H9 (cell line): ENCODE measurements at regions not wholly inside any gene's neighbourhood (a gene's known extent, or its start where the extent isn't known, plus 50 kb on each side); places are given as distances from the start of the nearest gene placed in this dataset.

Source experiments
- DNase-seq: peaks from one replicate; pipeline ENCODE4 v3.0.0-alpha.2; 2017
- H2AFZ ChIP-seq: one replicate; pipeline ENCODE4 v1.6.1; 2013; ENCODE audit warnings: mild to moderate bottlenecking, low read length, control low read depth, moderate library complexity
- H2AK5ac ChIP-seq: 2 replicates; pipeline ENCODE4 v1.6.1; 2013; ENCODE audit warnings: low read length, control low read depth, mixed read lengths; ENCODE audit not compliant: insufficient read length
- H2BK120ac ChIP-seq: one replicate; pipeline ENCODE4 v1.6.1; 2013; ENCODE audit warnings: low read depth, mild to moderate bottlenecking, low read length, control low read depth, inconsistent platforms; ENCODE audit not compliant: poor library complexity, severe bottlenecking
- H2BK12ac ChIP-seq: 2 replicates; pipeline ENCODE4 v1.6.1; 2013; ENCODE audit warnings: low read length, control low read depth, mixed read lengths, low read depth; ENCODE audit not compliant: insufficient read length
- H2BK15ac ChIP-seq: 2 replicates; pipeline ENCODE4 v1.6.1; 2013; ENCODE audit warnings: low read depth, low read length, control low read depth
- H2BK20ac ChIP-seq: one replicate; pipeline ENCODE4 v1.6.1; 2013; ENCODE audit warnings: low read depth, mild to moderate bottlenecking, low read length, control low read depth, inconsistent platforms; ENCODE audit not compliant: poor library complexity, severe bottlenecking
- H2BK5ac ChIP-seq: 2 replicates; pipeline ENCODE4 v1.6.1; 2013; ENCODE audit warnings: low read length, control low read depth, mixed read lengths; ENCODE audit not compliant: insufficient read length
- H3K14ac ChIP-seq: 2 replicates; pipeline ENCODE4 v1.6.1; 2013; ENCODE audit warnings: low read length, control low read depth; ENCODE audit not compliant: insufficient read depth
- H3K18ac ChIP-seq: 2 replicates; pipeline ENCODE4 v1.6.1; 2013; ENCODE audit warnings: low read depth, mild to moderate bottlenecking, mixed read lengths, low read length, control low read depth; ENCODE audit not compliant: insufficient read length
- H3K23ac ChIP-seq: 2 replicates; pipeline ENCODE4 v1.6.1; 2013; ENCODE audit warnings: low read length, control low read depth, mixed read lengths, low read depth; ENCODE audit not compliant: insufficient read length
- H3K23me2 ChIP-seq: 2 replicates; pipeline ENCODE4 v1.6.1; 2013; ENCODE audit warnings: low read depth, mild to moderate bottlenecking, mixed read lengths, low read length, control low read depth; ENCODE audit not compliant: insufficient read length, poor library complexity, severe bottlenecking
- H3K27ac ChIP-seq: 2 replicates; pipeline ENCODE4 v1.5.1; 2013; ENCODE audit warnings: low read length, control low read depth, mixed read lengths, low read depth; ENCODE audit not compliant: insufficient read length
- H3K27me3 ChIP-seq: 2 replicates; pipeline ENCODE4 v1.6.1; 2013; ENCODE audit warnings: low read length, control low read depth, inconsistent platforms; ENCODE audit not compliant: insufficient read depth
- H3K4ac ChIP-seq: 2 replicates; pipeline ENCODE4 v1.6.1; 2013; ENCODE audit warnings: low read depth, mild to moderate bottlenecking, control low read depth, inconsistent platforms, low read length, moderate library complexity
- H3K4me1 ChIP-seq: 2 replicates; pipeline ENCODE4 v1.6.1; 2013; ENCODE audit warnings: low read length, control low read depth, inconsistent platforms; ENCODE audit not compliant: insufficient read depth
- H3K4me2 ChIP-seq: 2 replicates; pipeline ENCODE4 v1.6.1; 2013; ENCODE audit warnings: low read length, control low read depth, mixed read lengths; ENCODE audit not compliant: insufficient read length, insufficient read depth
- H3K56ac ChIP-seq: 2 replicates; pipeline ENCODE4 v1.6.1; 2013; ENCODE audit warnings: low read depth, mild to moderate bottlenecking, mixed read lengths, low read length, control low read depth; ENCODE audit not compliant: insufficient read length
- H3K79me1 ChIP-seq: 2 replicates; pipeline ENCODE4 v1.6.1; 2013; ENCODE audit warnings: low read depth, mild to moderate bottlenecking, moderate library complexity, low read length, control low read depth, inconsistent platforms; ENCODE audit not compliant: insufficient read depth, poor library complexity, severe bottlenecking
- H3K79me2 ChIP-seq: 2 replicates; pipeline ENCODE4 v1.6.1; 2013; ENCODE audit warnings: low read length, control low read depth, inconsistent platforms; ENCODE audit not compliant: insufficient read depth
- H3K9ac ChIP-seq: 2 replicates; pipeline ENCODE4 v1.6.1; 2013; ENCODE audit warnings: low read length, control low read depth, mixed read lengths; ENCODE audit not compliant: insufficient read length; ENCODE audit errors: extremely low read depth
- H3K9me3 ChIP-seq: one replicate; pipeline ENCODE4 v1.6.1; 2013; ENCODE audit warnings: low read depth, low read length, inconsistent platforms; ENCODE audit not compliant: control insufficient read depth
- H3T11ph ChIP-seq: one replicate; pipeline ENCODE4 v1.6.1; 2013; ENCODE audit warnings: mild to moderate bottlenecking, low read length, control low read depth, inconsistent platforms
- H4K20me1 ChIP-seq: one replicate; pipeline ENCODE4 v1.6.1; 2013; ENCODE audit not compliant: control insufficient read depth, insufficient read length, insufficient read depth
- H4K5ac ChIP-seq: 2 replicates; pipeline ENCODE4 v1.6.1; 2013; ENCODE audit warnings: low read depth, mild to moderate bottlenecking, mixed read lengths, low read length, control low read depth; ENCODE audit not compliant: insufficient read length
- H4K8ac ChIP-seq: replicated peaks from 2 replicates; pipeline ENCODE4 v1.6.1; 2013; ENCODE audit warnings: low read length, control low read depth, mixed read lengths, low read depth; ENCODE audit not compliant: insufficient read length
- H4K91ac ChIP-seq: 2 replicates; pipeline ENCODE4 v1.6.1; 2013; ENCODE audit warnings: low read depth, mild to moderate bottlenecking, moderate library complexity, mixed read lengths, low read length, control low read depth; ENCODE audit not compliant: insufficient read length
- H3K27ac Mint-ChIP-seq, 3 experiments: 2 replicates in 2 of 3; 3 replicates in 1 of 3; pipeline ENCODE4 v1.8.0; 2020 to 2021; ENCODE audit warnings: mixed read lengths in 3 of 3, mild to moderate bottlenecking in 1 of 3, moderate library complexity in 1 of 3
- H3K27me3 Mint-ChIP-seq: 2 replicates; pipeline ENCODE4 v1.8.0; 2021; ENCODE audit warnings: low read depth, mild to moderate bottlenecking, moderate library complexity, mixed read lengths
- H3K36me3 Mint-ChIP-seq, 3 experiments: 2 replicates in 2 of 3; 3 replicates in 1 of 3; pipeline ENCODE4 v1.8.0; 2020 to 2021; ENCODE audit warnings: low read depth in 3 of 3, mixed read lengths in 3 of 3; ENCODE audit not compliant: insufficient read depth in 1 of 3
- H3K4me1 Mint-ChIP-seq, 2 experiments: 2 replicates each; pipeline ENCODE4 v1.8.0; 2020; ENCODE audit warnings: mixed read lengths in 2 of 2
- H3K4me3 Mint-ChIP-seq, 2 experiments: 2 replicates in 1 of 2; 3 replicates in 1 of 2; pipeline ENCODE4 v1.8.0; 2020 to 2021; ENCODE audit warnings: mild to moderate bottlenecking in 2 of 2, mixed read lengths in 2 of 2, moderate library complexity in 1 of 2
- H3K9me3 Mint-ChIP-seq, 2 experiments: 2 replicates in 1 of 2; 3 replicates in 1 of 2; pipeline ENCODE4 v1.8.0; 2020; ENCODE audit warnings: mild to moderate bottlenecking in 2 of 2, mixed read lengths in 2 of 2, moderate library complexity in 1 of 2
- CTCF ChIP-seq: fragments of 200-600 bp; sonication (generic); conservative IDR thresholded peaks from 3 replicates; pipeline ENCODE4 v1.8.0; 2021; ENCODE audit warnings: antibody characterized with exemption, mild to moderate bottlenecking
- WGBS: extraction: QIAGEN DNeasy Blood & Tissue Kit; methylation state at CpG from one replicate; pipeline ENCODE4 v1.1.7; 2013; ENCODE audit warnings: missing lambda C conversion rate, low lambda C conversion rate, mixed read lengths; ENCODE audit not compliant: insufficient read length; ENCODE audit errors: extremely low coverage; 5-methylcytosine and 5-hydroxymethylcytosine counted together

- H3K36me3 Mint-ChIP-seq, result no peaks in the 10 kb centered on the region
- Histone ChIP-seq H2BK5ac (no peak overlapping the region), H3K23ac (no peak overlapping the region), H3T11ph (no peak overlapping the region), H3K4me1 (no peaks in the 10 kb centered on the region), H3K4ac (no peak overlapping the region), H2BK12ac (no peak overlapping the region), H4K5ac (no peak overlapping the region), H3K18ac (no peak overlapping the region), H2BK120ac (no peak overlapping the region), H3K56ac (no peak overlapping the region), H3K27me3 (no peaks in the 10 kb centered on the region), H4K8ac (no peak overlapping the region), H4K91ac (no peak overlapping the region), H2AFZ (no peak overlapping the region), H3K9me3 (no peaks in the 10 kb centered on the region), H3K14ac (no peak overlapping the region), H3K79me2 (no peaks in the 10 kb centered on the region), H3K79me1 (no peaks in the 10 kb centered on the region), H3K23me2 (no peaks in the 10 kb centered on the region), H3K27ac (no peak overlapping the region), H2AK5ac (no peak overlapping the region), H2BK20ac (no peak overlapping the region), H3K4me2 (no peak overlapping the region), H3K9ac (no peak overlapping the region), H4K20me1 (no peaks in the 10 kb centered on the region), H2BK15ac (no peak overlapping the region)
- TF ChIP-seq CTCF, result no peak
- no peak overlapping the region for H3K4me3 Mint-ChIP-seq
- no peak for DNase-seq
- H3K27me3 Mint-ChIP-seq, result no peaks in the 10 kb centered on the region
- no CpG with 5 or more reads among the region's 10 CpGs for WGBS
- H3K9me3 Mint-ChIP-seq, result no peaks in the 10 kb centered on the region
- peaks cover 4 to 11% of the 10 kb centered on the region in 2 experiments for H3K4me1 Mint-ChIP-seq
- no peak overlapping the region for H3K27ac Mint-ChIP-seq
Measured at GRCh38 chr11:128367573-128367972, 219.8 kb downstream of the ETS1 start.
